Liver (tissue), 3 donors: ENCODE measurements at regions not wholly inside any gene's neighbourhood (a gene's known extent, or its start where the extent isn't known, plus 50 kb on each side); places are given as distances from the start of the nearest gene placed in this dataset.

ENCODE experiments used
- ATF3 ChIP-seq: IDR thresholded peaks from 2 replicates; pipeline ENCODE4 v1.6.1; 2016; ENCODE audit warnings: antibody characterized with exemption
- CTCF ChIP-seq: fragments of 150-350 bp; IDR thresholded peaks from 2 replicates; pipeline ENCODE4 v1.5.1; 2017; ENCODE audit warnings: improper control_type of control experiment, low read depth, low read length; ENCODE audit not compliant: missing input control
- FOXA2 ChIP-seq: IDR thresholded peaks from 2 replicates; pipeline ENCODE4 v1.6.1; 2016; ENCODE audit warnings: antibody characterized with exemption
- GABPA ChIP-seq, 2 donors: IDR thresholded peaks in 1 of 2; conservative IDR thresholded peaks in 1 of 2; 2 replicates each; pipeline ENCODE4 v1.6.1; 2016; ENCODE audit warnings: antibody characterized with exemption in 2 of 2, mild to moderate bottlenecking in 1 of 2, moderate library complexity in 1 of 2
- JUND ChIP-seq, 2 donors: IDR thresholded peaks; 2 replicates each; pipeline ENCODE4 v1.6.1; 2016; ENCODE audit warnings: antibody characterized with exemption in 2 of 2
- SP1 ChIP-seq: IDR thresholded peaks from 2 replicates; pipeline ENCODE4 v1.6.1; 2018; ENCODE audit warnings: antibody characterized with exemption, mild to moderate bottlenecking
- ZBTB33 ChIP-seq: IDR thresholded peaks from 2 replicates; pipeline ENCODE4 v1.6.1; 2016; ENCODE audit warnings: antibody characterized with exemption
- donor health status: healthy.
- donor health status: healthy.

GRCh38 chrX:9207142-9207541, 173.2 kb upstream of the FAM9B start:
- TF ChIP-seq CTCF (no peak), ATF3 (no peak), ZBTB33 (no peak), JUND (IDR thresholded peaks at IDR 0.05) (no peak), FOXA2 (no peak), SP1 (no peak), GABPA (IDR thresholded peaks at IDR 0.05 in 1 of 2, conservative IDR thresholded peaks at IDR 0.05 in 1 of 2) (no peak)
